Neural progenitor cell (in vitro differentiated cells): ENCODE measurements at regions not wholly inside any gene's neighbourhood (a gene's known extent, or its start where the extent isn't known, plus 50 kb on each side); places are given as distances from the start of the nearest gene placed in this dataset.

Experiments
- EZH2 ChIP-seq: fragments of 200-600 bp; sonication (generic); IDR thresholded peaks from 2 replicates; pipeline ENCODE4 v1.6.1; 2017; ENCODE audit warnings: antibody characterized with exemption, mild to moderate bottlenecking, moderate library complexity
- EZH2phosphoT487 ChIP-seq: fragments of 200-600 bp; sonication (generic); IDR thresholded peaks from 2 replicates; pipeline ENCODE4 v1.6.1; 2017; ENCODE audit warnings: antibody characterized with exemption
- TF ChIP-seq, protein P1 (sequence below): fragments of 200-600 bp; sonication (generic); IDR thresholded peaks from 2 replicates; pipeline ENCODE4 v1.5.1; 2017; ENCODE audit warnings: antibody characterized with exemption, mild to moderate bottlenecking

DNA sequence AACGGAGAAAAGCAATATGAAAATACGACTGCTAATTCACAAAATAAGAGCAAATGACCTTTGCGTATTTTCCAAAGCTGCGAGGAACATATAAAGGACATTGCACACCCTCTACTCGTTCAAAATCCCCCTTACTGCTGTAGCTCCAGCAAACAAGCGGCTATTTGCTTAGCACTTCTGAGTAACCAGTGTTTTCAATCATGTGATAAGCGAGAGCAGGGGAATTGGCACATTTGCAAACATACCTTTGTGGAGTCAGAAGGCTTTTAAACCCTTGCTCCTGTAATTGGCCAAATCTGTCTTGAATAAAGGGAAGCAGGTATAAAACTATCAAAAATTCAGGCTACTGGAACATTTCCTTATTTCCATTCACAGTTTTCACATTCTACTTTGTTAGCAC, 610.2 kb downstream of the UBE2NL start:
- no peak for TF ChIP-seq EZH2
- TF ChIP-seq, protein P1, sequence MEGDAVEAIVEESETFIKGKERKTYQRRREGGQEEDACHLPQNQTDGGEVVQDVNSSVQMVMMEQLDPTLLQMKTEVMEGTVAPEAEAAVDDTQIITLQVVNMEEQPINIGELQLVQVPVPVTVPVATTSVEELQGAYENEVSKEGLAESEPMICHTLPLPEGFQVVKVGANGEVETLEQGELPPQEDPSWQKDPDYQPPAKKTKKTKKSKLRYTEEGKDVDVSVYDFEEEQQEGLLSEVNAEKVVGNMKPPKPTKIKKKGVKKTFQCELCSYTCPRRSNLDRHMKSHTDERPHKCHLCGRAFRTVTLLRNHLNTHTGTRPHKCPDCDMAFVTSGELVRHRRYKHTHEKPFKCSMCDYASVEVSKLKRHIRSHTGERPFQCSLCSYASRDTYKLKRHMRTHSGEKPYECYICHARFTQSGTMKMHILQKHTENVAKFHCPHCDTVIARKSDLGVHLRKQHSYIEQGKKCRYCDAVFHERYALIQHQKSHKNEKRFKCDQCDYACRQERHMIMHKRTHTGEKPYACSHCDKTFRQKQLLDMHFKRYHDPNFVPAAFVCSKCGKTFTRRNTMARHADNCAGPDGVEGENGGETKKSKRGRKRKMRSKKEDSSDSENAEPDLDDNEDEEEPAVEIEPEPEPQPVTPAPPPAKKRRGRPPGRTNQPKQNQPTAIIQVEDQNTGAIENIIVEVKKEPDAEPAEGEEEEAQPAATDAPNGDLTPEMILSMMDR, result no peak
- no peak for TF ChIP-seq EZH2phosphoT487
